ENCODE measurements at regions not wholly inside any gene's neighbourhood (a gene's known extent, or its start where the extent isn't known, plus 50 kb on each side); places are given as distances from the start of the nearest gene placed in this dataset.

- TF ChIP-seq DDIT3 (CRISPR knock-in tag; IDR thresholded peaks at IDR 0.05) = no peak
Measured at GRCh38 chr18:78855188-78855587, 124.4 kb upstream of the SALL3 start (continued).

GRCh38 chr18:78856569-78857313, 122.9 kb upstream of the SALL3 start:
- H3K4me2 ChIP-seq (ENCODE audit: low read depth, low read length) = no peak overlapping the region
- no peak overlapping the region for H3K4me3 ChIP-seq (replicated peaks in 1 of 3; ENCODE audit: insufficient read depth in 1 of 3, low read depth in 2 of 3, low read length in 3 of 3)
- no peak for ATAC-seq
- intact Hi-C loops (cut with micrococcal nuclease; ENCODE audit: unreplicated experiment) (no loop called here), in situ Hi-C loops (cut with HindIII; ENCODE audit: extremely low pct_ligation_motif_present, low pct_unique_long_range_greater_than_20kb) (no loop called here)
- no TSS peak for BruUV-seq (replicated peaks)
- no peak for DNase-seq (ENCODE audit: low spot score)
- no peak for FAIRE-seq
- no peaks in the 10 kb centered on the region for H4K20me1 ChIP-seq (ENCODE audit: insufficient read depth, low read length)
- 0 out of 2 replicates have a peak, but pooled peaks have one; percentile 4 for TF ChIP-seq CEBPB (IDR thresholded peaks at IDR 0.05; ENCODE audit: borderline replicate concordance, low read depth, low read length)
- no peak for TF ChIP-seq PHB2 (IDR thresholded peaks at IDR 0.05; ENCODE audit: partially characterized antibody)
- H3K79me2 ChIP-seq (ENCODE audit: insufficient read depth, low read length) = no peaks in the 10 kb centered on the region
- no peak overlapping the region for H2AFZ ChIP-seq (ENCODE audit: low read length)
- no peak overlapping the region for H3K9ac ChIP-seq (ENCODE audit: insufficient read depth, low read depth, low read length)
- no peak overlapping the region for H3K27ac ChIP-seq (ENCODE audit: extremely low read length, insufficient read depth, low read length)
- no peaks in the 10 kb centered on the region for H3K36me3 ChIP-seq (replicated peaks in 1 of 2; ENCODE audit: control insufficient read depth in 1 of 2, insufficient read depth in 2 of 2, low read length in 2 of 2)
- no peaks in the 10 kb centered on the region for H3K4me1 ChIP-seq (ENCODE audit: insufficient read depth, low read length)
- H3K9me3 ChIP-seq (ENCODE audit: low read length) = peaks cover 9% of the 10 kb centered on the region
- POLR2A ChIA-PET = no interaction called here
- H3K27me3 ChIP-seq (ENCODE audit: control insufficient read depth in 1 of 2, insufficient read depth in 2 of 2, low read length in 2 of 2) = peaks cover 3 to 24% of the 10 kb centered on the region in 2 experiments; a peak in 3 of 5 replicates
- 61% methylated on average over 38 of the region's 50 CpGs for whole genome bisulfite sequencing (ENCODE audit: low lambda C conversion rate)
- CTCF ChIA-PET (ENCODE audit: low intra/inter-chr PET ratio, low total read pairs) = no interaction called here

- Histone ChIP-seq H3K4me2 (ENCODE audit: low read depth, low read length) (no peak overlapping the region), H2AFZ (ENCODE audit: low read length) (no peak overlapping the region), H3K27ac (ENCODE audit: extremely low read length, insufficient read depth, low read length) (no peak overlapping the region), H3K27me3 (ENCODE audit: control insufficient read depth in 1 of 2, insufficient read depth in 2 of 2, low read length in 2 of 2) (peaks cover 3 to 27% of the 10 kb centered on the region in 2 experiments; a peak in 3 of 5 replicates), H3K9ac (ENCODE audit: insufficient read depth, low read depth, low read length) (no peak overlapping the region), H3K4me3 (replicated peaks in 1 of 3; ENCODE audit: insufficient read depth in 1 of 3, low read depth in 2 of 3, low read length in 3 of 3) (no peak overlapping the region), H3K79me2 (ENCODE audit: insufficient read depth, low read length) (no peaks in the 10 kb centered on the region), H3K4me1 (ENCODE audit: insufficient read depth, low read length) (no peaks in the 10 kb centered on the region), H4K20me1 (ENCODE audit: insufficient read depth, low read length) (no peaks in the 10 kb centered on the region), H3K9me3 (ENCODE audit: low read length) (peaks cover 3% of the 10 kb centered on the region), H3K36me3 (replicated peaks in 1 of 2; ENCODE audit: control insufficient read depth in 1 of 2, insufficient read depth in 2 of 2, low read length in 2 of 2) (no peaks in the 10 kb centered on the region)
- ATAC-seq (no peak), DNase-seq (ENCODE audit: low spot score) (no peak), FAIRE-seq (no peak)
- intact Hi-C loops (cut with micrococcal nuclease; ENCODE audit: unreplicated experiment) = no loop called here
- in situ Hi-C loops (cut with HindIII; ENCODE audit: extremely low pct_ligation_motif_present, low pct_unique_long_range_greater_than_20kb) = no loop called here
- 53% methylated on average over 41 of the region's 42 CpGs for WGBS (ENCODE audit: low lambda C conversion rate)
- CTCF ChIA-PET (ENCODE audit: low intra/inter-chr PET ratio, low total read pairs) = no interaction called here
- POLR2A ChIA-PET = no interaction called here
- BruUV-seq (replicated peaks) = no TSS peak
- TF ChIP-seq KDM4B (CRISPR knock-in tag; IDR thresholded peaks at IDR 0.05) = no peak
- TF ChIP-seq ZNF580 (CRISPR knock-in tag; IDR thresholded peaks at IDR 0.05; ENCODE audit: borderline replicate concordance, low read depth) = no peak
- no peak for TF ChIP-seq IKZF1 (IDR thresholded peaks at IDR 0.05)
- no peak for TF ChIP-seq SNAPC2 (CRISPR knock-in tag; IDR thresholded peaks at IDR 0.05)
- TF ChIP-seq ZNF776 (CRISPR knock-in tag; IDR thresholded peaks at IDR 0.05) = no peak
- no peak for TF ChIP-seq ATF3 (CRISPR knock-in tag; IDR thresholded peaks at IDR 0.05)
- TF ChIP-seq ZBTB10 (CRISPR knock-in tag; IDR thresholded peaks at IDR 0.05; ENCODE audit: borderline replicate concordance) = no peak
- no peak for TF ChIP-seq ZNF225 (CRISPR knock-in tag; IDR thresholded peaks at IDR 0.05)
- no peak for TF ChIP-seq TP53 (CRISPR knock-in tag; conservative IDR thresholded peaks at IDR 0.05)
Measured at GRCh38 chr18:78857314-78858150, 122.1 kb upstream of the SALL3 start.

Measured in HepG2 (cell line).